AG04449 (cell line): ENCODE measurements at regions not wholly inside any gene's neighbourhood (a gene's known extent, or its start where the extent isn't known, plus 50 kb on each side); places are given as distances from the start of the nearest gene placed in this dataset.

Source experiments
- CTCF ChIA-PET: fragments of 350-600 bp; formaldehyde crosslinking; extraction: SDS; loops from one replicate; lab custom pipeline; 2021; ENCODE audit warnings: antibody characterized with exemption; lab: Yijun Ruan, JAX
- POLR2A ChIA-PET: fragments of 400-600, 350-600 bp; formaldehyde crosslinking; extraction: SDS; loops from one replicate; lab custom pipeline; 2020; ENCODE audit warnings: antibody characterized with exemption, inconsistent platforms; lab: Yijun Ruan, JAX
- DNase-seq: peaks from one replicate; pipeline ENCODE4 v3.0.0-alpha.2; 2010; ENCODE audit warnings: low read depth, low spot score
- H3K4me3 ChIP-seq: 2 replicates; pipeline ENCODE4 v1.5.1; 2011; ENCODE audit warnings: low read depth, mild to moderate bottlenecking, control low read depth, low read length
- CTCF ChIP-seq: IDR thresholded peaks from one replicate; pipeline ENCODE4 v1.5.1; 2011; ENCODE audit warnings: mild to moderate bottlenecking, moderate library complexity, low read length, control low read depth, inconsistent platforms; ENCODE audit not compliant: insufficient read depth; ENCODE audit errors: missing control alignments

DNA sequence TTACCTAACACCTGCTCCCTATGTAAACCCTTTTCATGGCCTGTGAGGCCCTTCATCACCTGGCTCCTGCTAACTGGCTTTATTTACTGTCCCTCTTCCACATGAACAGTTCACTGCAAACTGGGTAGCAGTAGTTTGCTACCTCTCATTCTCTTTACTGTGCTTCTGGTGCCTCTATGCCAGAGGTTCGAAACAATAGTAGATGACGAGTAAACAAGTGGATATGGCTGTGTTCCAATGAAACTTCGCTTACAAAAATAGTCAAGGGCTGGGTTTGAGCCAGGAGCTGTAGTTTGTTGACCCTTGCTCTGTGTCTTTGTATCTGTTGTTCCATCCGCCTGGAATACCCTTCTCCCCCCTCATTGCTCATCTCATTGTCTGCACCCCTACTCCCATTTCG is 233.6 kb upstream of the RMST start:
- no peak for TF ChIP-seq CTCF
- ChIA-PET POLR2A (no interaction called here), CTCF (no interaction called here)
- no peak for DNase-seq
- H3K4me3 ChIP-seq: no peak overlapping the region

- TF ChIP-seq CTCF: no peak
- no peak for DNase-seq
- CTCF ChIA-PET: no interaction called here
- POLR2A ChIA-PET: no interaction called here
- no peak overlapping the region for H3K4me3 ChIP-seq
Observed at GRCh38 chr12:97235102-97235501, 227.5 kb upstream of the RMST start.

DNA sequence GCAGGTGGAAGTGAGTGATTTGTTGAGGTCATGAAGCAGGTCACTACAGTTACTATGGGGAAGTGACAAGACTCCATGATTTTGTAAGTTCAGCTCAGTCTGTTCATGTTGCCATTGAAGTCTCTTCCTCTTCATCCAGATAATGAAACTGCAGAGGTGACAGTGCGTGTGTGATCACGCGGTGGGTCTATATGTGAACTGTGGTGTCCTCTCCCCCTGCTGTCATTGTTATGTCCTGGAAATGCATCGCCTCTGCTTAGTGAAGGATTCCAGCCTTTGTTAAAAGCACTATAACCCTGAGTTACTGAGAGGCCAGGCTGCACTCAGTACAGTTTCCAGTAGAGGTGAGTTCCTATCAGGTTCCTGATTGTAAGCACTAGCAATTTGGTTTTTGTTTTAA is 216.2 kb upstream of the RMST start:
- POLR2A ChIA-PET: no interaction called here

GRCh38 chr12:97250483-97250882 is 212.1 kb upstream of the RMST start:
- ChIA-PET CTCF (no interaction called here), POLR2A (no interaction called here)
- H3K4me3 ChIP-seq: no peak overlapping the region
- no peak for TF ChIP-seq CTCF
- no peak for DNase-seq

More for the DNA sequence above, 216.2 kb upstream of the RMST start:
- no peak for DNase-seq
- no peak for TF ChIP-seq CTCF
- CTCF ChIA-PET: no interaction called here
- H3K4me3 ChIP-seq: no peak overlapping the region

GRCh38 chr12:97257726-97258125 is 204.9 kb upstream of the RMST start:
- H3K4me3 ChIP-seq: no peak overlapping the region
- CTCF ChIA-PET: no interaction called here
- no peak for DNase-seq
- no peak for TF ChIP-seq CTCF
- POLR2A ChIA-PET: no interaction called here

- H3K4me3 ChIP-seq: no peak overlapping the region
- no peak for DNase-seq
- no peak for TF ChIP-seq CTCF
- ChIA-PET CTCF (no interaction called here), POLR2A (no interaction called here)
Observed at GRCh38 chr12:97259098-97259497, 203.5 kb upstream of the RMST start.
